ENCODE measurements at regions not wholly inside any gene's neighbourhood (a gene's known extent, or its start where the extent isn't known, plus 50 kb on each side); places are given as distances from the start of the nearest gene placed in this dataset.

- TF ChIP-seq CTCF (IDR thresholded peaks at IDR 0.05) (no peak), POLR2A (IDR thresholded peaks at IDR 0.05) (no peak)
These were observed 58.0 kb upstream of the ELK3 start for GRCh38 chr12:96136161-96136560.

Measured in Peyer's patch (tissue), 4 donors.